HG03354 (cell line): ENCODE measurements at regions not wholly inside any gene's neighbourhood (a gene's known extent, or its start where the extent isn't known, plus 50 kb on each side); places are given as distances from the start of the nearest gene placed in this dataset.
"Not testable (repeated sequence)": the region's sequence is repeated elsewhere in the genome, so short reads cannot be mapped to it uniquely, and the experiment has no call there.

Source experiments
- ATAC-seq: cut with Tn5 transposase; IDR thresholded peaks from one replicate; pipeline ENCODE4 v1.9.1; 2021; ENCODE audit warnings: mild to moderate bottlenecking; ENCODE audit not compliant: unreplicated experiment, poor library complexity, severe bottlenecking

GRCh38 chr4:57338861-57339260, 228.7 kb upstream of the IGFBP7 start:
- ATAC-seq, result not testable (repeated sequence)

GRCh38 chr4:57333684-57334083, 223.5 kb upstream of the IGFBP7 start:
- no peak for ATAC-seq

- no peak for ATAC-seq
These were observed 221.8 kb upstream of the IGFBP7 start for GRCh38 chr4:57331959-57332358.

- ATAC-seq, result no peak
These were observed 219.1 kb upstream of the IGFBP7 start for GRCh38 chr4:57329279-57329678.

- no peak for ATAC-seq
These were observed 214.6 kb upstream of the IGFBP7 start for GRCh38 chr4:57324673-57325307.

- ATAC-seq, result no peak
These were observed 210.7 kb upstream of the IGFBP7 start for GRCh38 chr4:57320849-57321248.

- ATAC-seq, result no peak
These were observed 210.0 kb upstream of the IGFBP7 start for GRCh38 chr4:57320217-57320616.

- ATAC-seq, result no peak
These were observed 208.5 kb upstream of the IGFBP7 start for GRCh38 chr4:57318703-57319102.

- ATAC-seq, result no peak
These were observed 204.5 kb upstream of the IGFBP7 start for GRCh38 chr4:57314636-57315035.

GRCh38 chr4:57312296-57312695, 202.1 kb upstream of the IGFBP7 start:
- no peak for ATAC-seq

- no peak for ATAC-seq
These were observed 199.5 kb upstream of the IGFBP7 start for GRCh38 chr4:57309658-57310057.

GRCh38 chr4:57308301-57308700, 198.1 kb upstream of the IGFBP7 start:
- no peak for ATAC-seq

GRCh38 chr4:57305836-57306235, 195.7 kb upstream of the IGFBP7 start:
- ATAC-seq, result no peak

GRCh38 chr4:57303012-57303751, 193.0 kb upstream of the IGFBP7 start:
- ATAC-seq, result no peak

GRCh38 chr4:57300300-57300699, 190.1 kb upstream of the IGFBP7 start:
- ATAC-seq, result not testable (repeated sequence)

- no peak for ATAC-seq
These were observed 181.7 kb upstream of the IGFBP7 start for GRCh38 chr4:57291911-57292310.

- no peak for ATAC-seq
These were observed 177.8 kb upstream of the IGFBP7 start for GRCh38 chr4:57287687-57288604.

GRCh38 chr4:57282933-57283310, 172.7 kb upstream of the IGFBP7 start:
- ATAC-seq, result no peak

GRCh38 chr4:57280481-57280880, 170.3 kb upstream of the IGFBP7 start:
- no peak for ATAC-seq

- no peak for ATAC-seq
These were observed 168.6 kb upstream of the IGFBP7 start for GRCh38 chr4:57278780-57279179.

GRCh38 chr4:57274082-57274481, 163.9 kb upstream of the IGFBP7 start:
- ATAC-seq, result no peak
